GM21723 (cell line): ENCODE measurements at regions not wholly inside any gene's neighbourhood (a gene's known extent, or its start where the extent isn't known, plus 50 kb on each side); places are given as distances from the start of the nearest gene placed in this dataset.
"Not testable (repeated sequence)": the region's sequence is repeated elsewhere in the genome, so short reads cannot be mapped to it uniquely, and the experiment has no call there.

ENCODE experiments used
- ATAC-seq: cut with Tn5 transposase; IDR thresholded peaks from one replicate; pipeline ENCODE4 v1.9.1; 2021; ENCODE audit warnings: mild to moderate bottlenecking, moderate library complexity; ENCODE audit not compliant: unreplicated experiment

DNA sequence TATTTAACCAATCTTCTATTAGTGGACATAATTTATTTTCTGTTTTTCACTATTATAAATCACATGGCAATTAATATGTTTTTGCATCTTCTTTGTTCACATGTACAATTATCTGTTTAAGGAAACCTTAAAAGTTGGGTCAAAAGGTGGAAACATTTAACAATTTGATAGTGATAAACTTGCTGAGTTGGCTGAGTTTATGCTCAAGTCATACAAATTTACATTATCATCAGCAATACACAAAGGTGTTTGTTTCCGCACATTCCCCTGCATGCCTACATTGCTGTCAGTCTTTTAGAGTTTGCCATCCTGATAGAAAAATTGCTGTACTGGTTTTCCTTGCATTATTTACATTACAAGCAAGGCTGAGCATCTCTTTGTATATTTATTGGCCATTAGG lies 139.5 kb downstream of the KCNRG start:
- ATAC-seq = no peak

DNA sequence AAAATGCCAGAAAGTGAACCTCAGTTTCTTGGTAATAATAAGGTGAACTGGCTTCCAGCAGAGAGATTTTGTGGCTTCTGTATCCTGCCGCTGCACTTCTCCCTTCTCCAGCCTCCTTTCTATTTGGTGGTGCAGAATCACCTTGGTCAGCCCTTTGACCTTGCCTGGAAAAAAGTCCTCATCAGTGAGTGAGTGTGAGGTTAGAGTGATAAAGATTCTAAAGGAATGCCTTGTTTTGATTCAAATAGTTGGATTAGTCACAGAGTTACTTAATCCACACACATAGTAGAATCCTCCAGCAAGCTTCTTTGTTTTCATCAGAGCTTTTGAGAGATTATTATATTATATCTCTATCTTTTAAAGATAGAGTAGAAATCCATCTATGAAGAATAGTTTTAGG lies 140.9 kb downstream of the KCNRG start:
- no peak for ATAC-seq

DNA sequence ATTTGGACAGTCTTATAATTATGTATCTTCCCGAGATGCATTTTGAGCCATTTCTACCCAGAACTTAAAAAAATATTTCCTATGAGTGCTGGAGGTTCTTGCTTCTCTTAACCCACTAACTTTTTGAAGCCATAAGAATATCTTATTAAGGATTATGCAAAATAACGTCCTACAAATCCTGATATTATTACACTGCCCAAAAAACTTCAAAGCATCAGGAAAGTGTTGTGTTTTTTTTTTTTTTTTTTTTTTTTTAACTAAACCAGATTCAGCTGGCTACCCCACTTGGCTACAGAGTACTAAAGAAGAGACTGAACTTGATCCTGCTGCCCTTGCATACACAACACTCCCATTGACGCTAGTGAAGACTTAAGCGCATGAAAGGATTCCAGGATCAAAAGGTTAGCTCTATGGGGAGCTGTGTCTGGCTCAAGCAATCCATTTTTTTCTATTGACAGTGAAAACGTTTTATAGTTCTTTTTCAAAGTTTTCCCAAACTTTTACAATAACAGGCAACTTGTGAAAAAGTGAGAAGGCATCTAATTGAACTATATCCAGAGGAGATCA lies 141.4 kb downstream of the KCNRG start:
- no peak for ATAC-seq

- ATAC-seq = no peak
These were observed 143.3 kb downstream of the KCNRG start for GRCh38 chr13:50158385-50159165.

GRCh38 chr13:50159607-50160006 lies 144.4 kb downstream of the KCNRG start:
- ATAC-seq = no peak

DNA sequence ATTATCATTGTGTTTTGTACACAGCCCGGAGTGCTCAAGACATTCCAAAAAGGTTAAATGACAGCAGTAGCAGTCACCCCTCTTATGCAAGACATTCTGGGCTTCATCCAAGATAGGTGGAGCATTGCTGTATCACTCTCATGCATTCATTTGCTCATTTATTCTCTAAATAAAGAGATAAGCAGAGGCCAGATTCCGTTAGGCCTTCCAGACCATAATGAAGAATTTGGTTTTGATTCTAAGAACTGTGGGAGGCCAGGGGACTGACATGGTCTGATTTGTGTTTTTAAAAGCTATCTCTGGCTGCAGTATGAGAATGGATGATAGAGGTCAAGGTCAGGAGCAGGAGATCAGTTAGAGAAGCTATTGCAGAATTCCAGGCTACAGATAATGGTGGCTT lies 145.8 kb downstream of the KCNRG start:
- no peak for ATAC-seq

GRCh38 chr13:50162001-50162400 lies 146.8 kb downstream of the KCNRG start:
- no peak for ATAC-seq

DNA sequence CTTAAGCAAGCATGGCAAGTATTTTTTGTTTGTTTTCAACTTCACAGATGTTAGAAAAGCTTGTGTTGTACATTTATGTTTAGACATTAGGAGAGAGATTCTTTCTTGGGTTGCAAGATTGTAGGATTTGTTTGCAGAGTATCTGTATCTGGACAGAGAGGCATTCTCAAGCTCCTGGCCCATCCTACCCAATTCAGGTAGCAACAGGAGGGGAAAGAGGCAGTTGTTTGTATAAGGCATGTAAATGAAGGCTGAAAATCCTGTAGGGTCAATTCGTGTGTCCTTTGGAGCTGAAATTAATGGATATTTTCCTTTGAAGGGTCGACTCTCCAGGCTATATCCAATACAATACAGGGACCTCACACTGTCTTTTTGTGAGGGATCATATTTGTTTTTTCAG lies 147.3 kb downstream of the KCNRG start:
- ATAC-seq = no peak

GRCh38 chr13:50167224-50167947 lies 152.1 kb downstream of the KCNRG start:
- ATAC-seq = no peak

- no peak for ATAC-seq
These were observed 152.7 kb downstream of the KCNRG start for GRCh38 chr13:50167967-50168366.

GRCh38 chr13:50168786-50169185 lies 153.5 kb downstream of the KCNRG start:
- no peak for ATAC-seq

- ATAC-seq = no peak
These were observed 155.3 kb downstream of the KCNRG start for GRCh38 chr13:50170447-50171037.

- no peak for ATAC-seq
These were observed 156.5 kb downstream of the KCNRG start for GRCh38 chr13:50171590-50172282.

DNA sequence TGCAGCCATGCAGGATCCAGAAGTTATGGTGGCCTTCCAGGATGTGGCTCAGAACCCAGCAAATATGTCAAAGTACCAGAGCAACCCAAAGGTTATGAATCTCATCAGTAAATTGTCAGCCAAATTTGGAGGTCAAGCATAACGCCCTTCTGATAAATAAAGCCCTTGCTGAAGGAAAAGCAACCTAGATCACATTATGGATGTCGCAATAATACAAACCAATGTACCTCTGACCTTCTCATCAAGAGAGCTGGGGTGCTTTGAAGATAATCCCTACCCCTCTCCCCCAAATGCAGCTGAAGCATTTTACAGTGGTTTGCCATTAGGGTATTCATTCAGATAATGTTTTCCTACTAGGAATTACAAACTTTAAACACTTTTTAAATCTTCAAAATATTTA lies 157.8 kb downstream of the KCNRG start:
- not testable (repeated sequence) for ATAC-seq

DNA sequence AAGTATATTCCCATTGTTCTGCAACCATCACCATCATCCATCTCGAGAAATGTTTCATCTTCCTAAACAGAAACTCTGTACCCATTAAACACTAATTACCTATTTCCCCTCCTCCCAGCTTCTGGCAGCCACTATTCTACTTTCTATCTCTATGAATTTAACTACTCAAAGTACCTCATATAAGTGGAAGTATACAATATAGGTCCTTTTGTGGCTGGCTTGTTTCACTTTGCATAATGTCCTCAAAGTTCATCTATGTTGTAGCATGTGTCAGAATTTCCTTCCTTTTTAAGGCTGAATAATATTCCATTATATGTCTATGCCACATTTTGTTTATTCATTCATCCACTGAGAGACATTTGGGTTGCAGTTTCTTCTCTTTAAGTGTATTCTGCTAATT lies 159.4 kb downstream of the KCNRG start:
- no peak for ATAC-seq

- no peak for ATAC-seq
These were observed 164.7 kb downstream of the KCNRG start for GRCh38 chr13:50179977-50180376.

DNA sequence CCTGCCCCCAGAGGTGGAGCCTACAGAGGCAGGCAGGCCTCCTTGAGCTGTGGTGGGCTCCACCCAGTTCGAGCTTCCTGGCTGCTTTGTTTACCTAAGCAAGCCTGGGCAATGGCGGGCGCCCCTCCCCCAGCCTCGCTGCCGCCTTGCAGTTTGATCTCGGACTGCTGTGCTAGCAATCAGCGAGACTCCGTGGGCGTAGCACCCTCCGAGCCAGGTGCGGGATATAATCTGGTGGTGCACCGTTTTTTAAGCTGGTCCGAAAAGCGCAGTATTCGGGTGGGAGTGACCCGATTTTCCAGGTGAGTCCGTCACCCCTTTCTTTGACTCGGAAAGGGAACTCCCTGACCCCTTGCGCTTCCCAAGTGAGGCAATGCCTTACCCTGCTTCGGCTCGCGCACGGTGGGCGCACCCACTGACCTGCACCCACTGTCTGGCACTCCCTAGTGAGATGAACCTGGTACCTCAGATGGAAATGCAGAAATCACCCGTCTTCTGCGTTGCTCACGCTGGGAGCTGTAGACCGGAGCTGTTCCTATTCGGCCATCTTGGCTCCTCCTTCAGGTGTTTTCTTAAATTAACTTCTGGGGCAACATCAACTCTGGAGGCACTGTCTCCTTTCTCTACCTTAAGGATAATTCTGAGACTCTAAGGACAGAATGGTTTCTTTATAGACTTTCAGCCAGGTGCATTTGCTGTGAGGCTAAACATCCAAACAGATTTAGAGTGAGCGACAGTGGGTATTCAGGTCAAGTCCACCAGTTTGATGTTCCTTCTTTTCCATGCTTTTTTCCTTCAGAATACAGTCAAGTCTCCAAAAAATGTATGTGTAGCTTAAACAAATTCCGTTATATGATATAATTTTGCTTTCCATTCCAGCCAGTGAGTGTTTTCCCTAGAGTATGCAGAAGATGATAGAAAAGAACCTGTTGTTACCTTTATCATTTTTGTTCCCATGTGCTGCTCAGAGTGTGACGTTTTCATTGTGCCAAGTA lies 170.8 kb downstream of the KCNRG start:
- ATAC-seq = not testable (repeated sequence)

- ATAC-seq = no peak
These were observed 172.2 kb downstream of the KCNRG start for GRCh38 chr13:50187352-50188029.

- ATAC-seq = no peak
These were observed 173.5 kb downstream of the KCNRG start for GRCh38 chr13:50188696-50189095.
